ENCODE measurements at regions not wholly inside any gene's neighbourhood (a gene's known extent, or its start where the extent isn't known, plus 50 kb on each side); places are given as distances from the start of the nearest gene placed in this dataset.
A peak's percentile ranks its signal among the peaks of the same experiment; 100 is the strongest.

GRCh38 chr2:223529696-223530095 lies 72.5 kb downstream of the SCG2 start:
- peak; percentile 25 for DNase-seq

GRCh38 chr2:223530811-223531210 lies 71.3 kb downstream of the SCG2 start:
- no peak for DNase-seq

DNA sequence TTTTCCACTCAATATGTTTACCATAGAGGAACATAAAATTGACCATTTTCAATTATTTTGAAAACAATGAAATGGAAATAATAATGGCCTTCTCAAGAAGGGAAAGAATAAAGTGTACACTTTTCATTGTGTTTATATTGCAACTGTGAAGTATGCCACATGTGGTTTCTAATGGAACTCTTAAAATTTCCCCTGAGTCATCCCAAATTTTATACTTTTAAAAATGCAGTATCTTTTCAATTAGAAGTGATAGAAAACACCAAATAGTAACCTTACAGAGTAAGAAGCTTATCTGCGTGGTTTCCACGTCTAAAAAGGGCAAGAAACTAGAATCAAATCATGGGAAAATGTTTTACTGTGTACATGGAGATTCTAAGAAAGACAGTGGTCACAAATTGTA lies 70.0 kb downstream of the SCG2 start:
- peak; percentile 38 for DNase-seq

GRCh38 chr2:223532712-223533111 lies 69.4 kb downstream of the SCG2 start:
- DNase-seq: no peak

- DNase-seq: no peak
Observed at GRCh38 chr2:223536546-223536945, 65.6 kb downstream of the SCG2 start.

GRCh38 chr2:223537115-223537514 lies 65.0 kb downstream of the SCG2 start:
- no peak for DNase-seq

GRCh38 chr2:223537651-223538601 lies 64.2 kb downstream of the SCG2 start:
- DNase-seq: peak; percentile 58

- no peak for DNase-seq
Observed at GRCh38 chr2:223538920-223539440, 63.2 kb downstream of the SCG2 start.

GRCh38 chr2:223541546-223541945 lies 60.6 kb downstream of the SCG2 start:
- peak; percentile 34 for DNase-seq

- DNase-seq: no peak
Observed at GRCh38 chr2:223542501-223542900, 59.7 kb downstream of the SCG2 start.

GRCh38 chr2:223545406-223545805 lies 56.8 kb downstream of the SCG2 start:
- DNase-seq: no peak

- DNase-seq: no peak
Observed at GRCh38 chr2:223545830-223546229, 56.3 kb downstream of the SCG2 start.
